Esophagus squamous epithelium (tissue), 5 donors: ENCODE measurements at regions not wholly inside any gene's neighbourhood (a gene's known extent, or its start where the extent isn't known, plus 50 kb on each side); places are given as distances from the start of the nearest gene placed in this dataset.

Source experiments
- DNase-seq: peaks from one replicate; lab custom pipeline; 2025; lab: John Stamatoyannopoulos, UW
- H3K27ac ChIP-seq, 4 donors: fragments of 200-600 bp; sonication (generic); one replicate each; pipeline ENCODE4 v1.5.1; 2016 to 2019; ENCODE audit warnings: mild to moderate bottlenecking in 1 of 4
- H3K27me3 ChIP-seq, 4 donors: fragments of 200-600 bp; sonication (generic); 1 replicate in 3 of 4; 2 replicates in 1 of 4; pipeline versions ENCODE4 v1.5.1 to v1.6.0; 2017 to 2021; ENCODE audit warnings: antibody characterized with exemption in 1 of 4
- H3K36me3 ChIP-seq, 3 donors: fragments of 200-600 bp; sonication (generic); one replicate each; pipeline ENCODE4 v1.5.1; 2016 to 2019
- H3K4me1 ChIP-seq, 3 donors: fragments of 200-600 bp; sonication (generic); one replicate each; pipeline ENCODE4 v1.5.1; 2017 to 2019
- H3K4me3 ChIP-seq, 4 donors: fragments of 200-600 bp; sonication (generic); 1 replicate in 3 of 4; 2 replicates in 1 of 4; pipeline ENCODE4 v1.5.1; 2016 to 2019; ENCODE audit warnings: mild to moderate bottlenecking in 2 of 4, moderate library complexity in 1 of 4
- H3K9me3 ChIP-seq, 3 donors: fragments of 200-600 bp; sonication (generic); one replicate each; pipeline ENCODE4 v1.5.1; 2016 to 2019
- POLR2A ChIP-seq, 4 donors: fragments of 450-650 bp; IDR thresholded peaks; one replicate each; pipeline ENCODE4 v1.6.1; 2017; ENCODE audit warnings: antibody characterized with exemption in 4 of 4, mild to moderate bottlenecking in 4 of 4, moderate library complexity in 3 of 4
- WGBS, 2 donors: methylation state at CpG; one replicate each; pipeline ENCODE4 v1.1.5; 2018; 5-methylcytosine and 5-hydroxymethylcytosine counted together
- intact Hi-C: fragments of 100-400 bp; cut with DNase I; formaldehyde crosslinking; loops from one replicate; pipeline ENCODE4 v1.15.0; 2022
- TF ChIP-seq, protein P1 (sequence below), 6 experiments: fragments of 450-650 bp in 4 of 6; fragments of 200-600 bp in 2 of 6; sonication (generic) in 2 of 6; IDR thresholded peaks; one replicate each; pipeline ENCODE4 v1.5.1; 2016 to 2019; ENCODE audit warnings: antibody characterized with exemption in 6 of 6, mild to moderate bottlenecking in 4 of 6, moderate library complexity in 4 of 6
- donor health status: DM: yes; HTN: yes; CAD: no.

DNA sequence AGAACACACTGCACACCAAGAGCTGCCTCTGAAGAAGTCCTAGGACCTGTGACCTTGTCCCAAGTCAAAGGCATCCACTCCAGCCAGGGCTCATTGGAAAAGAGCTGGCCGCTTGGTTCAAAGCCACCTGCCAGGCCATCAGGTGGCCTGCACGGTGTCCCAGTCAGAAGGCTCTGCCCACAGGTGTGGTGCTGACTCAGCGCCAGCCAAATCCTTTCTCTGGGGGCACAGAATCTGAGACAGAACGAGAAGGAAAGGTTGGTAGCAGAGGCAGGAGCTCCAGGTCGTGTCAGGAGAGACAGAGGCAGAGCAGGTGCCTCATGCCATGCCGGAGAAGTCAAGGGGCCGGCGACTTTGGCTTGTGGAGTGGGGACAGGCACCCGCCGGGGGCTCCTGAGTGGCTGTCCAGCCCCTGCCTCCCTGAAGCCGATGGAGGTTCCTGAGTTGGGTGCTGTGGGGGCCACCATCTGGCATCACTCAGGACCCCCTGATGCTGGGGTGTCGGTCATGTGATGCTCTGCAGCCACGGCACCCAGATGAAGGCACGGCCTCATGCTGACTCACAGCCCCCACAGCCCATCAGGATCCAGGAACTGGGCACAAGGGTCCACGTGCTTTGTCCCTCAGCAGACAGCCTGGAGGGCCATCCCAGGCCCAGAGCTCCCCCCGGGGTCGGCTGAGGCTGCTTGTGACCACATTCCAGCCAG is 128.1 kb upstream of the FOXF1 start:
- Histone ChIP-seq H3K9me3 (no peaks in the 10 kb centered on the region), H3K27me3 (peaks cover 0 to 20% (median 0%) of the 10 kb centered on the region in 4 donors), H3K36me3 (no peaks in the 10 kb centered on the region), H3K4me1 (peaks cover 0 to 9% (median 7%) of the 10 kb centered on the region in 3 donors), H3K27ac (peak overlapping the region in 2 of 4 donors; percentile 49 to 70), H3K4me3 (no peak overlapping the region)
- WGBS, 2 donors = 70 to 74% methylated on average over 4 to 12 of the region's 17 CpGs
- no peak for TF ChIP-seq POLR2A (IDR thresholded peaks at IDR 0.05)
- TF ChIP-seq, protein P1, sequence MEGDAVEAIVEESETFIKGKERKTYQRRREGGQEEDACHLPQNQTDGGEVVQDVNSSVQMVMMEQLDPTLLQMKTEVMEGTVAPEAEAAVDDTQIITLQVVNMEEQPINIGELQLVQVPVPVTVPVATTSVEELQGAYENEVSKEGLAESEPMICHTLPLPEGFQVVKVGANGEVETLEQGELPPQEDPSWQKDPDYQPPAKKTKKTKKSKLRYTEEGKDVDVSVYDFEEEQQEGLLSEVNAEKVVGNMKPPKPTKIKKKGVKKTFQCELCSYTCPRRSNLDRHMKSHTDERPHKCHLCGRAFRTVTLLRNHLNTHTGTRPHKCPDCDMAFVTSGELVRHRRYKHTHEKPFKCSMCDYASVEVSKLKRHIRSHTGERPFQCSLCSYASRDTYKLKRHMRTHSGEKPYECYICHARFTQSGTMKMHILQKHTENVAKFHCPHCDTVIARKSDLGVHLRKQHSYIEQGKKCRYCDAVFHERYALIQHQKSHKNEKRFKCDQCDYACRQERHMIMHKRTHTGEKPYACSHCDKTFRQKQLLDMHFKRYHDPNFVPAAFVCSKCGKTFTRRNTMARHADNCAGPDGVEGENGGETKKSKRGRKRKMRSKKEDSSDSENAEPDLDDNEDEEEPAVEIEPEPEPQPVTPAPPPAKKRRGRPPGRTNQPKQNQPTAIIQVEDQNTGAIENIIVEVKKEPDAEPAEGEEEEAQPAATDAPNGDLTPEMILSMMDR (IDR thresholded peaks at IDR 0.05) = no peak
- no peak for DNase-seq
- intact Hi-C loops = no loop called here

DNA sequence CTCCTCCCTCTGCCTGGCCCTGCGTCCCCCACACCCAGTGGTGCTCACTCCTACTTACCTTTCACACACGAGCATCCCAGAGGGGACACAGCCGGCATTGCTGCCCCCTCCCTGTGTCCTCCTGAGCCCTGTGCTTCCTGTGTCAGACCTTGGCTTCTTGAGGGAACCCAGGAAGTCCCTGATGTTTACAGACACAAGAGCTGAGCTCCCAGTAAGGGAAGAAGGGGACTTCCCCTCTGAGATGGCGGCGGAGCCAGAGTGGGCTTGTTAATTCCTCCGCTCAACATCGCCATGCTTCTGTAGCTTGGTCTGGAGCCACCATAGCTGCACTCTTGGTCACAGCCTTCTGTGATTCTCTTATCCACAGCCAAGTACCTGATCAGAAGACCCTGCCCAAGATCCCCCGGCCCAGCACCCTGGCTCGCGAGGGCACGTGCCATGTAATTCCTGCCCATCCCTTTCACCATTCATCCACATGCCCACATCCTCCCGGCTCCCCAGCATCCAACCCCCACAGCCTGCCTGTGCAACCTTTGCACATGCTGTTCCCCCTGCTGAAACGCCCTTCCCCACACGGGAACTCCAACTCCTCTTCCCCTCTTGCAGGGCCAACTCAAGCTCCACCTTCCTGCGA is 127.4 kb upstream of the FOXF1 start:
- DNase-seq = no peak
- Histone ChIP-seq H3K27me3 (peaks cover 0 to 20% (median 0%) of the 10 kb centered on the region in 4 donors), H3K4me3 (no peak overlapping the region), H3K9me3 (no peaks in the 10 kb centered on the region), H3K27ac (peak overlapping the region in 2 of 4 donors; percentile 69 to 70), H3K36me3 (no peaks in the 10 kb centered on the region), H3K4me1 (peaks cover 0 to 9% (median 7%) of the 10 kb centered on the region in 3 donors)
- WGBS, 2 donors = 73 to 74% methylated on average over 14 to 15 of the region's 15 CpGs
- TF ChIP-seq, protein P1 (IDR thresholded peaks at IDR 0.05) = no peak
- no peak for TF ChIP-seq POLR2A (IDR thresholded peaks at IDR 0.05)
- intact Hi-C loops = no loop called here

DNA sequence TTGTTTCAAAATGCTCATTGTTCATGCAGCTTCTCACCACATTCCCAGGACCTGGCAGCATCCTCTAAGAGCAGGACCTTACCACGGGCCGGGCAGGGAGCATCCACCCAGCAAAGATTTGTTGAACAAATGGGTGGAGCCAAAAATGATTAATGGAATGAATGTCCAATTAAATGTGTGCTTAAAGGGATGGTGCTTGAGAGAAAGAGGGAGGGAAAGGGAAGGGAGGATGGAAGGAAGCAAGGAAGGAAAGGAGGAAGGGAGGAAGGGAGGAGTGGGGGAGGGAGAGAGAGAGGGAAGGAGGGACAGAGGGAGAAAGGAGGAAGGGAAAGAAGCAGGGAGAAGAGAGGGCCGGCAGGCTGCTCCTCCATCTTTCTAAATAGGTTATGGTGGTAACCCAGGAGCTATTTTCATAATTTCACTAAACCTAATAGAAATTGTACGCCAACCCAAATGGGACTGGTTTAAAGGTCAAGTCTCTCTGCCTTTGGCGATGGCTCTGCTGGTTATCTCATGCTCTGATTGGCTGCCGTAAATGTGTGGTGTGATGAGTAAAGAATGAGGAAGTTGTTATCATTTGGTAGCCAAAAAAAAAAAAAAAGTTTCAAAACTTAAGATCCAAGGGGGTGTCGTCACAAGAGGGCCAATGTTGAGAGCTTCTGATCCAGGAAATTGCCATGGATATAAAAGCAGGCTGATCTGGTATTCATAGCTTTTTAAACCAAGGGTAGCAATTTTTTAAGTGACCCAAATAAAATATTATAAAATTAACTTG is 126.7 kb upstream of the FOXF1 start:
- peaks cover 0 to 20% (median 0%) of the 10 kb centered on the region in 4 donors for H3K27me3 ChIP-seq
- no peaks in the 10 kb centered on the region for H3K9me3 ChIP-seq
- peak overlapping the region in 3 of 4 donors; percentile 51 to 82 (median 70) for H3K27ac ChIP-seq
- H3K36me3 ChIP-seq = no peaks in the 10 kb centered on the region
- TF ChIP-seq POLR2A (IDR thresholded peaks at IDR 0.05) = no peak
- TF ChIP-seq, protein P1 (IDR thresholded peaks at IDR 0.05) = no peak
- peaks cover 0 to 9% (median 7%) of the 10 kb centered on the region in 3 donors for H3K4me1 ChIP-seq
- intact Hi-C loops = no loop called here
- H3K4me3 ChIP-seq = no peak overlapping the region
- DNase-seq = no peak
- WGBS, 2 donors = 27 to 28% methylated on average over 7 of the region's 7 CpGs

DNA sequence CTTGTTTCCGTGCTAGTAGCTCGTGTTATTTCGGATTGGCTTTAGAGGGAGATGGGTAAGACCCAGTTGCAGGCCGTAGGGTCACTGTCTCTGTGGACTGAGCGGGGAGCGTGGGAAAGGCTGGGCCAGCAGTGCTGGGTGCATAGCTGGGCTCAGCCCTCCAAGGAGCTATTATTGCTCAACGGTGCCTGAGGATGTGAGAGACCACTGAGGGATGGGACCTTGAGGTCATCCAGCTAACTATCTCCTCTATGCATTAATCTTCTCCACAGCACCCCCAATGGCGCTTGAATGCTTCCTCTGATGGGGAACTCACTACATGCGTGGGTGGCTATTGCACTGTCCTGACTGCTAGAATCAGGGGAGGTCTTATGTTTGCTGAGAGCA is 126.1 kb upstream of the FOXF1 start:
- Histone ChIP-seq H3K4me1 (peaks cover 0 to 9% (median 7%) of the 10 kb centered on the region in 3 donors), H3K36me3 (no peaks in the 10 kb centered on the region), H3K27me3 (peaks cover 0 to 20% (median 0%) of the 10 kb centered on the region in 4 donors), H3K4me3 (no peak overlapping the region), H3K27ac (peak overlapping the region in 3 of 4 donors; percentile 51 to 82 (median 70)), H3K9me3 (no peaks in the 10 kb centered on the region)
- no peak for DNase-seq
- no peak for TF ChIP-seq POLR2A (IDR thresholded peaks at IDR 0.05)
- TF ChIP-seq, protein P1 (IDR thresholded peaks at IDR 0.05) = no peak
- 65 to 68% methylated on average over 9 of the region's 9 CpGs for WGBS, 2 donors
- intact Hi-C loops = no loop called here
